Neural progenitor cell (in vitro differentiated cells): ENCODE measurements at regions not wholly inside any gene's neighbourhood (a gene's known extent, or its start where the extent isn't known, plus 50 kb on each side); places are given as distances from the start of the nearest gene placed in this dataset.

Source experiments
- DNase-seq: peaks from one replicate; pipeline ENCODE4 v3.0.0-alpha.2; 2016; ENCODE audit warnings: low spot score
- H2AFZ ChIP-seq: fragments of 200-600 bp; sonication (generic); replicated peaks from 2 replicates; pipeline ENCODE4 v1.6.1; 2016; ENCODE audit warnings: antibody characterized with exemption
- H3F3A ChIP-seq: fragments of 200-600 bp; sonication (generic); 2 replicates; pipeline ENCODE4 v1.6.1; 2016; ENCODE audit warnings: antibody characterized with exemption, low read depth
- H3K27ac ChIP-seq: fragments of 200-600 bp; sonication (generic); 2 replicates; pipeline ENCODE4 v1.5.1; 2016; ENCODE audit warnings: mild to moderate bottlenecking
- H3K27me3 ChIP-seq: fragments of 200-600 bp; sonication (generic); 2 replicates; pipeline ENCODE4 v1.6.1; 2016; ENCODE audit warnings: mild to moderate bottlenecking, moderate library complexity
- H3K36me3 ChIP-seq: fragments of 200-600 bp; sonication (generic); 2 replicates; pipeline ENCODE4 v1.5.1; 2016
- H3K4me1 ChIP-seq: fragments of 200-600 bp; sonication (generic); 2 replicates; pipeline ENCODE4 v1.6.1; 2016; ENCODE audit warnings: mixed run types
- H3K4me2 ChIP-seq: fragments of 200-600 bp; sonication (generic); 2 replicates; pipeline ENCODE4 v1.6.1; 2016
- H3K4me3 ChIP-seq: fragments of 200-600 bp; sonication (generic); 2 replicates; pipeline ENCODE4 v1.5.1; 2016
- H3K79me2 ChIP-seq: fragments of 200-600 bp; sonication (generic); 2 replicates; pipeline ENCODE4 v1.6.1; 2016; ENCODE audit warnings: low read depth
- H3K9ac ChIP-seq: fragments of 200-600 bp; sonication (generic); 2 replicates; pipeline ENCODE4 v1.6.1; 2016
- H3K9me3 ChIP-seq: fragments of 200-600 bp; sonication (generic); 2 replicates; pipeline ENCODE4 v1.5.1; 2016; ENCODE audit warnings: low read depth
- H4K20me1 ChIP-seq: fragments of 200-600 bp; sonication (generic); 2 replicates; pipeline ENCODE4 v1.6.1; 2016; ENCODE audit warnings: low read depth
- H3K27ac Mint-ChIP-seq: 3 replicates; pipeline ENCODE4 v1.8.0; 2021; ENCODE audit warnings: mixed read lengths
- H3K27me3 Mint-ChIP-seq: 2 replicates; pipeline ENCODE4 v1.8.0; 2022; ENCODE audit warnings: low read depth, mild to moderate bottlenecking, inconsistent platforms, moderate library complexity, mixed read lengths; ENCODE audit not compliant: insufficient read depth
- H3K36me3 Mint-ChIP-seq: 3 replicates; pipeline ENCODE4 v1.8.0; 2021; ENCODE audit warnings: mixed read lengths
- H3K4me1 Mint-ChIP-seq: 3 replicates; pipeline ENCODE4 v1.8.0; 2021; ENCODE audit warnings: mixed read lengths
- H3K4me3 Mint-ChIP-seq: 3 replicates; pipeline ENCODE4 v1.8.0; 2021; ENCODE audit warnings: mild to moderate bottlenecking, moderate library complexity, mixed read lengths
- H3K9me3 Mint-ChIP-seq: 3 replicates; pipeline ENCODE4 v1.8.0; 2020; ENCODE audit warnings: mixed read lengths
- EZH2 ChIP-seq: fragments of 200-600 bp; sonication (generic); IDR thresholded peaks from 2 replicates; pipeline ENCODE4 v1.6.1; 2017; ENCODE audit warnings: antibody characterized with exemption, mild to moderate bottlenecking, moderate library complexity
- EZH2phosphoT487 ChIP-seq: fragments of 200-600 bp; sonication (generic); IDR thresholded peaks from 2 replicates; pipeline ENCODE4 v1.6.1; 2017; ENCODE audit warnings: antibody characterized with exemption
- TF ChIP-seq, protein P1 (sequence below): fragments of 200-600 bp; sonication (generic); IDR thresholded peaks from 2 replicates; pipeline ENCODE4 v1.5.1; 2017; ENCODE audit warnings: antibody characterized with exemption, mild to moderate bottlenecking

GRCh38 chr12:72197790-72198189 lies 74.4 kb upstream of the TRHDE start:
- no peaks in the 10 kb centered on the region for H3K27me3 ChIP-seq
- H3K9me3 Mint-ChIP-seq, result no peaks in the 10 kb centered on the region

GRCh38 chr12:72201457-72201856 lies 70.7 kb upstream of the TRHDE start:
- H4K20me1 ChIP-seq, result no peaks in the 10 kb centered on the region
- peaks cover 2% of the 10 kb centered on the region for H3K9me3 Mint-ChIP-seq
- H3K27ac Mint-ChIP-seq, result no peak overlapping the region
- no peaks in the 10 kb centered on the region for H3K27me3 ChIP-seq
- no peak overlapping the region for H3K4me3 Mint-ChIP-seq
- no peaks in the 10 kb centered on the region for H3F3A ChIP-seq
- TF ChIP-seq, protein P1, sequence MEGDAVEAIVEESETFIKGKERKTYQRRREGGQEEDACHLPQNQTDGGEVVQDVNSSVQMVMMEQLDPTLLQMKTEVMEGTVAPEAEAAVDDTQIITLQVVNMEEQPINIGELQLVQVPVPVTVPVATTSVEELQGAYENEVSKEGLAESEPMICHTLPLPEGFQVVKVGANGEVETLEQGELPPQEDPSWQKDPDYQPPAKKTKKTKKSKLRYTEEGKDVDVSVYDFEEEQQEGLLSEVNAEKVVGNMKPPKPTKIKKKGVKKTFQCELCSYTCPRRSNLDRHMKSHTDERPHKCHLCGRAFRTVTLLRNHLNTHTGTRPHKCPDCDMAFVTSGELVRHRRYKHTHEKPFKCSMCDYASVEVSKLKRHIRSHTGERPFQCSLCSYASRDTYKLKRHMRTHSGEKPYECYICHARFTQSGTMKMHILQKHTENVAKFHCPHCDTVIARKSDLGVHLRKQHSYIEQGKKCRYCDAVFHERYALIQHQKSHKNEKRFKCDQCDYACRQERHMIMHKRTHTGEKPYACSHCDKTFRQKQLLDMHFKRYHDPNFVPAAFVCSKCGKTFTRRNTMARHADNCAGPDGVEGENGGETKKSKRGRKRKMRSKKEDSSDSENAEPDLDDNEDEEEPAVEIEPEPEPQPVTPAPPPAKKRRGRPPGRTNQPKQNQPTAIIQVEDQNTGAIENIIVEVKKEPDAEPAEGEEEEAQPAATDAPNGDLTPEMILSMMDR, result no peak
- TF ChIP-seq EZH2phosphoT487 (no peak), EZH2 (no peak)
- no peaks in the 10 kb centered on the region for H3K36me3 Mint-ChIP-seq
- H3K36me3 ChIP-seq, result no peaks in the 10 kb centered on the region
- no peak overlapping the region for H3K4me2 ChIP-seq
- no peak for DNase-seq
- no peak overlapping the region for H3K9ac ChIP-seq
- H3K27ac ChIP-seq, result no peak overlapping the region
- H3K4me1 ChIP-seq, result no peaks in the 10 kb centered on the region
- no peak overlapping the region for H3K4me3 ChIP-seq
- H3K4me1 Mint-ChIP-seq, result no peaks in the 10 kb centered on the region
- no peak overlapping the region for H2AFZ ChIP-seq
- H3K79me2 ChIP-seq, result no peaks in the 10 kb centered on the region
- peaks cover 2% of the 10 kb centered on the region for H3K27me3 Mint-ChIP-seq
- H3K9me3 ChIP-seq, result no peaks in the 10 kb centered on the region

More at GRCh38 chr12:72197790-72198189, 74.4 kb upstream of the TRHDE start:
- no peaks in the 10 kb centered on the region for H3K79me2 ChIP-seq
- Mint-ChIP-seq H3K4me3 (no peak overlapping the region), H3K36me3 (no peaks in the 10 kb centered on the region), H3K27me3 (peaks cover 2% of the 10 kb centered on the region), H3K27ac (no peak overlapping the region), H3K4me1 (no peaks in the 10 kb centered on the region)
- no peaks in the 10 kb centered on the region for H4K20me1 ChIP-seq
- no peaks in the 10 kb centered on the region for H3K36me3 ChIP-seq
- no peaks in the 10 kb centered on the region for H3K4me1 ChIP-seq
- no peaks in the 10 kb centered on the region for H3K9me3 ChIP-seq
- H3F3A ChIP-seq, result no peaks in the 10 kb centered on the region
- no peak overlapping the region for H2AFZ ChIP-seq
- no peak overlapping the region for H3K4me3 ChIP-seq
- no peak overlapping the region for H3K4me2 ChIP-seq
- no peak overlapping the region for H3K9ac ChIP-seq
- H3K27ac ChIP-seq, result no peak overlapping the region
- TF ChIP-seq, protein P1, result no peak
- TF ChIP-seq EZH2phosphoT487 (no peak), EZH2 (no peak)
- DNase-seq, result no peak

GRCh38 chr12:72203764-72204335 lies 68.3 kb upstream of the TRHDE start:
- Histone ChIP-seq H3K79me2 (no peaks in the 10 kb centered on the region), H3K4me3 (no peak overlapping the region), H3K27me3 (no peaks in the 10 kb centered on the region), H3K36me3 (no peaks in the 10 kb centered on the region), H3K4me1 (peaks cover 10% of the 10 kb centered on the region), H3K9me3 (no peaks in the 10 kb centered on the region), H3K27ac (no peak overlapping the region), H3F3A (no peaks in the 10 kb centered on the region), H2AFZ (no peak overlapping the region), H3K9ac (no peak overlapping the region), H3K4me2 (no peak overlapping the region), H4K20me1 (no peaks in the 10 kb centered on the region)
- DNase-seq, result no peak
- Mint-ChIP-seq H3K4me1 (peaks cover 15% of the 10 kb centered on the region), H3K27ac (no peak overlapping the region), H3K9me3 (peaks cover 2% of the 10 kb centered on the region), H3K27me3 (no peaks in the 10 kb centered on the region), H3K4me3 (no peak overlapping the region), H3K36me3 (no peaks in the 10 kb centered on the region)
- no peak for TF ChIP-seq EZH2phosphoT487
- TF ChIP-seq, protein P1, result no peak
- no peak for TF ChIP-seq EZH2
